Suprapubic skin (tissue), 4 donors: ENCODE measurements at regions not wholly inside any gene's neighbourhood (a gene's known extent, or its start where the extent isn't known, plus 50 kb on each side); places are given as distances from the start of the nearest gene placed in this dataset.

Source experiments
- EP300 ChIP-seq: sonication (generic); formaldehyde crosslinking; IDR thresholded peaks from one replicate; pipeline ENCODE4 v1.6.1; 2017; ENCODE audit warnings: antibody characterized with exemption
- POLR2A ChIP-seq, 2 donors: fragments of 450-650 bp; IDR thresholded peaks; one replicate each; pipeline ENCODE4 v1.6.1; 2017; ENCODE audit warnings: antibody characterized with exemption in 2 of 2, mild to moderate bottlenecking in 2 of 2, moderate library complexity in 2 of 2
- POLR2AphosphoS5 ChIP-seq, 3 donors: sonication (generic); formaldehyde crosslinking; IDR thresholded peaks; one replicate each; pipeline ENCODE4 v1.6.1; 2017; ENCODE audit warnings: antibody characterized with exemption in 3 of 3
- TF ChIP-seq, protein P1 (sequence below), 2 donors: fragments of 200-600 bp in 1 of 2; fragments of 450-650 bp in 1 of 2; sonication (generic) in 1 of 2; IDR thresholded peaks; one replicate each; pipeline ENCODE4 v1.5.1; 2016 to 2019; ENCODE audit warnings: antibody characterized with exemption in 2 of 2, mild to moderate bottlenecking in 1 of 2, moderate library complexity in 1 of 2

DNA sequence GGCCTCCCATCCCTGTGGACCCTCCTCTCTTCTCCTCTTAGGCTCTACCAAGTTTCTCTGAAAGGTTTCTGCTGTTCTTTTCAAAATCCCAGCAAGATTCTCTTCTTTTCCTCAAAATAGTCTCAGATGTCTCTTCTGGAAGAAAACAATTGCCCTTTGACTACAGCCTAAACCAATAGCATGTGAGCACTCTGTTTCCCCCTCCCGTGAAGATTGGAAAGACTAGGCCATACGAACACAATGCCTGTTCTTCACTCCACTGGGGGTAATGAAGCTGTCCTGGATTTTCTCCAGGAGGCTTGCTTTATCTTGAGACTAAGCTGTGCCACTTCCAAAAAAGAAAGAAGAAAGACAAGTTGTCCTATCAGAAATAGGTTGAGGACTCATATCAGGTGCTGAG is 178.7 kb upstream of the MCTP2 start:
- TF ChIP-seq, protein P1, sequence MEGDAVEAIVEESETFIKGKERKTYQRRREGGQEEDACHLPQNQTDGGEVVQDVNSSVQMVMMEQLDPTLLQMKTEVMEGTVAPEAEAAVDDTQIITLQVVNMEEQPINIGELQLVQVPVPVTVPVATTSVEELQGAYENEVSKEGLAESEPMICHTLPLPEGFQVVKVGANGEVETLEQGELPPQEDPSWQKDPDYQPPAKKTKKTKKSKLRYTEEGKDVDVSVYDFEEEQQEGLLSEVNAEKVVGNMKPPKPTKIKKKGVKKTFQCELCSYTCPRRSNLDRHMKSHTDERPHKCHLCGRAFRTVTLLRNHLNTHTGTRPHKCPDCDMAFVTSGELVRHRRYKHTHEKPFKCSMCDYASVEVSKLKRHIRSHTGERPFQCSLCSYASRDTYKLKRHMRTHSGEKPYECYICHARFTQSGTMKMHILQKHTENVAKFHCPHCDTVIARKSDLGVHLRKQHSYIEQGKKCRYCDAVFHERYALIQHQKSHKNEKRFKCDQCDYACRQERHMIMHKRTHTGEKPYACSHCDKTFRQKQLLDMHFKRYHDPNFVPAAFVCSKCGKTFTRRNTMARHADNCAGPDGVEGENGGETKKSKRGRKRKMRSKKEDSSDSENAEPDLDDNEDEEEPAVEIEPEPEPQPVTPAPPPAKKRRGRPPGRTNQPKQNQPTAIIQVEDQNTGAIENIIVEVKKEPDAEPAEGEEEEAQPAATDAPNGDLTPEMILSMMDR (IDR thresholded peaks at IDR 0.05): no peak
- no peak for TF ChIP-seq POLR2AphosphoS5 (IDR thresholded peaks at IDR 0.05)
- no peak for TF ChIP-seq POLR2A (IDR thresholded peaks at IDR 0.05)
- no peak for TF ChIP-seq EP300
